Activated CD8-positive, alpha-beta memory T cell treated with anti-CD3 and anti-CD28 coated beads, Interleukin-2, amount 50 U/mL, for 48 hours (primary cell): ENCODE measurements at regions not wholly inside any gene's neighbourhood (a gene's known extent, or its start where the extent isn't known, plus 50 kb on each side); places are given as distances from the start of the nearest gene placed in this dataset.
"Not testable (repeated sequence)": the region's sequence is repeated elsewhere in the genome, so short reads cannot be mapped to it uniquely, and the experiment has no call there.

Experiments
- DNase-seq: peaks from one replicate; pipeline ENCODE4 v3.0.0-alpha.2; 2020

- DNase-seq, result no peak
Observed at GRCh38 chr15:19974998-19975397, 566.6 kb downstream of the GOLGA6L6 start.

DNA sequence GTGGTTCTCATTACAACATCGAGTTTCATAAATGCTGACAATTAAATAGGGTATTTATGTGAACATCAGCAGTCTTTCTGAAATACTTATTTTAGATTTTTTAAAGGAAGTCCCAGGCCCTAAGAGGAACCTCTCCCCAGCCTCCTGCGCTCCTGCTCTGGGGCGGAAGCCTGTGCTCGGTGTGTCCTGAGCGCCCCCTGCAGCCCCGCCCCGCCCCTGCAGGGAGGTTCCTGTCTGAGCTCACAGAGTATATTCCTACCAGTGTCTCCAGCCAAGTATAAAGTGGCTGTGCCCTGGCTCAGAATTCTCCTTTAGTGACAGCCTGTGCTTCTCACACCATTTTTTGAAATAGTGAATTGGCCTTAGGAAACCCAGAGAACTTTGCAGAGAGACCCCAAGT lies 567.9 kb downstream of the GOLGA6L6 start:
- DNase-seq, result peak; percentile 56

- not testable (repeated sequence) for DNase-seq
Observed at GRCh38 chr15:19972582-19972981, 569.0 kb downstream of the GOLGA6L6 start.

DNA sequence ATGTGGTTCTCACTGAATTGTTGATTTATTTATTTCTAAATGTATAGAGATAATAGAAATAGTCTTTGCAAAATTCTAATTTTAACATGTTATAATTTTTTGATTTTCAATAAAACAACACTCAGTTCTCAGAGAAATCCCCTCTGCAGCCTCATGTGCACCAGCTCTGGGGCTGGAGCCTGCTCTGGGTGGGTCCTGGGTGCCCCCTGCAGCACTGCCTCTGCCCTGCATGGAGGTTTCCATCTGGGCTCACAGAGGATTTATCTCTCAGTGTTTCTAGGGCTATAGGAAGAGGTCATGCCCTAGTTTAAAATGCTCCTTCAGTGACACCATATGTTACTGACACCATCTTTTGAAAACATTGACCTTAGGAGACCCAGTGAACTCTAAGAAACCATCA lies 576.0 kb downstream of the GOLGA6L6 start:
- not testable (repeated sequence) for DNase-seq

DNA sequence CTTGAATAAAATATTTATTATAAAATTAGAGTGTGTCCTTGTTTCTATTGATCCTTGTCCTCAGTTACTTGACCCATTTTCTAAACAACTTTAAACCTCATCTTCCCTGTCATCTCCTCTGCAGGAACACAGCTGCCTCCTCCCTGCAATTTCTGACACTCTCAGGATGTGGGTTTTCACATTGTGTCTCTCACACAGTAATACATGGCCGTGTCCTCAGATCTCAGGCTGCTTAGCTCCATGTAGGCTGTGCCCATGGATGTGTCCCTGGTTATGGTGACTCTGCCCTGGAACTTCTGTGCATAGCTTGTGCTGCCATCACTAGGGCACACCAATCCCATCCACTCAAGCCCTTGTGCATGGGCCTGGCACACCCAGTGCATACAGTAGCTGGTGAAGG lies 577.1 kb downstream of the GOLGA6L6 start:
- not testable (repeated sequence) for DNase-seq

- DNase-seq, result no peak
Observed at GRCh38 chr15:19956124-19956796, 585.3 kb downstream of the GOLGA6L6 start.

DNA sequence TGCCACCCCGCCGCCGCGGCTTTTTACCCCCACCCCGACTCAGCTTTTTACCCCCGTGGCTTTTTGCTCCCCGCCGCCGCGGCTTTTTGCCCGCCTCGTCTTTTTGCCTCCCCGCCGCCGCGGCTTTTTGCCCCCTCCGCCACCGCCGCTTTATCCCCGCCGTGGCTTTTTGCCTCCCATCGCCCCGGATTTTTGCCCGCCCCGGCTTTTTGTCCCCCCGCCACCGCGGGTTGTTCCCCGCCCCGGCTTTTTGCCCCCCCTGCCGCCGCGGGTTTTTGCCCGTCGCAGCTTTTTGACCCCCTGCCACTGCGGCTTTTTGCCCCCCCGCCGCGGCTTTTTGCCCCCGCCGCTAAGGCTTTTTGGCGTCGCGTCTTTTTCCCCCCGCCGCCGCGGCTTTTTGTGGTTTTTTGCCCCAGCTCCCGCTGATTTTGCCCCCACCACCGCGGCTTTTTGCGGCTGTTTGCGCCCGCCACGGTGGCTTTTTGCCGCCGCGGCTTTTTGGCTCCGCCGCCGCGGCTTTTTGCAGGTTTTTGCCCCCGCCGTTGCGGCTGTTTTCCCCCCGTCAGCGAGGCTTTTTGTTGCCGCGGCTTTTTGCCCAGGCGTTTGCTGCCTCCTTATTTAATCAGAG lies 597.2 kb downstream of the GOLGA6L6 start:
- no peak for DNase-seq

DNA sequence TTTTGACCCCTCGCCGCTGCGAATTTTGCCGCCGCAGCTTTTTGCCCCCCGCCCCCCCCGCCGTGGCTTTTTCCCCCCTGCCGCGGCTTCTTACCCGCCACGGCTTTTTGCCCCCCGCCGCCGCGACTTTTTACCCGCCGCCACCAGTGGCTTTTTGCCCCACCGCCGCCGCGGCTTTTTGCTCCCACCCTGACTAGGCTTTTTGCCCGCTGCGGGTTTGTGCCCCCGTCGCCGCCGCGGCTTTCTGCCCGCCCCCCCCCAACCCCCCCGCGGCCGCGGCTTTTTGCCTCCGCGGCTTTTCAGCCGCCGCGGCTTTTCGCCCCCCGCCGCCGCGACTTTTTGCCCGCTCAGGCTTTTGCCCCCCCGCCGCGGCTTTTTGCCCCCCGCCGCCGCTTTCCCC lies 598.1 kb downstream of the GOLGA6L6 start:
- no peak for DNase-seq

DNA sequence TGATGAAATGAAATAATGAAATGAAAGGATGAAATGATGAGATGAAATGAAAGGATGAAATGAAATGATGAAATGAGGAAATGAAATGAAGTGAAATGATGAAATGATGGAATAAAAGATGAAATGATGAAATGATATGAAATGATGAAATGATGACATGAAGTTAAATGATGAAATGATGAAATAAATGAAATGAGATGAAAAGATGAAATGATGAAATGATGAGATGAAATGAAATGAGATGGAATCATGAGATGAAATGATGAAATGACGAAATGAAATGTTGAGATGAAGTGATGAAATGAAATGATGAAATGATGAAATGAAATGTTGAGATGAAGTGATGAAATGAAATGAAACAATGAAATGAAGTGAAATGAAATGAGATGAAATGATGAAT lies 638.3 kb downstream of the GOLGA6L6 start:
- not testable (repeated sequence) for DNase-seq

- not testable (repeated sequence) for DNase-seq
Observed at GRCh38 chr15:19902388-19902787, 639.2 kb downstream of the GOLGA6L6 start.

DNA sequence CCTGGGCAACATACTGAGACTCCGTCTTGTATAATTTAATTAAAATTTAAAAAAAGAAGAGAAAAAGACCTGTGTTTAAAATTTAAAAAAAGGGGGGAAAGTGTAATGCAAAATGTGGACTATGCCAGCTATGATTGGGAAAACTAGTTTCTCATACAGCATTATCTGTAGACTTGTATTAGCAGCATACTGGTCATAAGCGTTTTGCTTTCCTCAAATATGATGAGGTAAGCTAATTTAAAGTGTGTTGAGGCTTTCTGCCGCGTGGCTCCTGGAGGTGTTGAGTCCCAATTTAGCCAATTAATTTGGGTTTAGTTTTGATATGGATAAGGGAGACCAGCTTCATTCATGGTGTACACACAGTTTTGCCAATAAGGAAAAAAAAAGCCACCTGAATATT lies 640.2 kb downstream of the GOLGA6L6 start:
- DNase-seq, result not testable (repeated sequence)

DNA sequence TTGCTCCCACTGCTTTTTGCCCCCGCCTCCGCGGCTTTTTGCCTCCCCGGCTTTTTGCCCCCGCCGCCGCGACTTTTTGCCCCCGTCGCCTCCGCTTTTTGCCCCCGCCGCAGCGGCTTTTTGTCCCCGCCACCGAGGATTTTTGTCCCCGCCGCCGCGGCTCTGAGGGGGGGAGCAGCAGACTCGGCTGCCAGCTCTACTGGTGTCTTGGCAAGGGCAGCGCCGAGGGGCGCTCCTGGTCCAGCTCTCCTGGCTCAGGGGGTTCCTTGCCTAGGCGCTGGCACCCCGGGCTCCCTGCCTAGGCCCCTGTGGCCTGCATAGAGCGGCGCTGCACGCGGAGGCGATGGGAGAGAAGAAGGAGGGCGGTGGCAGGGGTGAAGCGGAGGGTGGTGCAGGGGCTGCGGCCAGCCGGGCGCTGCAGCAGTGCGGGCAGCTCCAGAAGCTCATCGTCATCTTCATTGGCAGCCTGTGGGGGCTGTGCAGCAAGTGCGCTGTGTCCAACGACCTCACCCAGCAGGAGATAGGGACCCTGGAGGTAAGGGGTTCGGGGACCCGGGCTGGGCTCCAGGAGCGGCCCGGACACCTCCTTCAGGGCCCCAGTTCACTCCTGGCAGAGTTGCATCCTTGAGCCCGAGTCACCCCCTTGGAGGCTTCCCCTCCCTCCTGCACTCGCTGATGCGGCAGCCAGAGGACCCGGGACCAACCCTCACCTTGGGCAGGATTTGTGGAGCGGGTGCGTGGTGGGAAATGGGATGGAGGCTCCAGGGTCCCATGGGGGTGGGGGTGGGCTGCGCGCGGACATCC lies 642.4 kb downstream of the GOLGA6L6 start:
- DNase-seq, result no peak

DNA sequence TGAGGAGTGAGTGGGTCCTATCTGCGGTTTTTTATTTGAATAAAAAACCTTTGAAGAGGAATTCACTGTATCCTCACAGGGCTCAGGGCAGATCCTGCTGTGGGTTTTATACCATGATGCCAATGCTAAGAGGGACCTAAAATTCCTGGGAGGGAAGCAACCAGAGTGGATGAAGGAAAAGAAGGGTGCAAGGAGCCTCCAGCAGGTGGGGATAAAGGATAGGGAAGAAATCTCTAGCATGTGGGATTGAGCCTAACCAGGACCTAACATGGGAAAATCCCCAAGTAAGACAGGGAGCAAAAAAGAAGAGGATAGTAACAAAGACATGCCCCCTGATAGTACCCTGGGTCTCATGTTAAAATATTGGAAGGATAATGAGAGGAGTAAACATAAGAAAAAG lies 652.8 kb downstream of the GOLGA6L6 start:
- DNase-seq, result not testable (repeated sequence)

DNA sequence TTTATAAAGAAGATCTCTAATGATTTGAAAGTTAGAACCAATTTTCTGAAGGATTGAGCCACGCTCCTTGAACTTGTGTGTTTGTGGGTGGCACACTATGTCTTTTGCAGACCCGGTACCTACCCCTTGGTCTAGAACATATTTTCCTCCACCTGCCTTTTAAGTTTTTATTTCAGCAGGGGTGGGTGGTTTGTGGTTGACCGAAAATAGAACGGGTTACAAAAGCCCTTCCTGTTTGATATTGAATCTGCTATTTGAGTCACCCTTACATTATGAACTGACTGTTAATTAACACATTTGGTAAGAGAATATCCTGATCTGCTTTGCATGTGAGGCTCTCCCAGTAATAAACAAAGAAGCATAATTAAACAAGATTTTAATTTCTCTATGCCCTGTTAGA lies 697.5 kb downstream of the GOLGA6L6 start:
- DNase-seq, result not testable (repeated sequence)
